Ishikawa (cell line): ENCODE measurements at regions not wholly inside any gene's neighbourhood (a gene's known extent, or its start where the extent isn't known, plus 50 kb on each side); places are given as distances from the start of the nearest gene placed in this dataset.

ENCODE experiments used
- CEBPB ChIP-seq: IDR thresholded peaks from 2 replicates; pipeline ENCODE4 v1.6.1; 2012
- CREB1 ChIP-seq: IDR thresholded peaks from 2 replicates; pipeline ENCODE4 v1.6.1; 2012; ENCODE audit warnings: low read depth
- EGR1 ChIP-seq: IDR thresholded peaks from 2 replicates; pipeline ENCODE4 v1.6.1; 2012
- EP300 ChIP-seq: IDR thresholded peaks from 2 replicates; pipeline ENCODE4 v1.6.1; 2012; ENCODE audit warnings: borderline replicate concordance
- FOXM1 ChIP-seq: IDR thresholded peaks from 2 replicates; pipeline ENCODE4 v1.6.1; 2012; ENCODE audit warnings: low read depth, borderline replicate concordance
- MAX ChIP-seq: IDR thresholded peaks from 2 replicates; pipeline ENCODE4 v1.6.1; 2012
- NFIC ChIP-seq: IDR thresholded peaks from 2 replicates; pipeline ENCODE4 v1.6.1; 2012
- RAD21 ChIP-seq: IDR thresholded peaks from 2 replicates; pipeline ENCODE4 v1.6.1; 2012; ENCODE audit warnings: low read depth
- REST ChIP-seq: IDR thresholded peaks from 2 replicates; pipeline ENCODE4 v1.6.1; 2012; ENCODE audit warnings: low read depth, mild to moderate bottlenecking
- TAF1 ChIP-seq: IDR thresholded peaks from 2 replicates; pipeline ENCODE4 v1.6.1; 2012; ENCODE audit warnings: low read depth, mild to moderate bottlenecking
- TCF12 ChIP-seq: IDR thresholded peaks from 2 replicates; pipeline ENCODE4 v1.6.1; 2012; ENCODE audit warnings: low read depth
- TEAD4 ChIP-seq: IDR thresholded peaks from 2 replicates; pipeline ENCODE4 v1.6.1; 2012
- YY1 ChIP-seq: IDR thresholded peaks from 2 replicates; pipeline ENCODE4 v1.6.1; 2012; ENCODE audit warnings: low read depth
- ZBTB7A ChIP-seq: IDR thresholded peaks from 2 replicates; pipeline ENCODE4 v1.6.1; 2012; ENCODE audit warnings: low read depth
- TF ChIP-seq, protein P1 (sequence below): IDR thresholded peaks from 2 replicates; pipeline ENCODE4 v1.6.1; 2012

- TF ChIP-seq TEAD4, result no peak
- TF ChIP-seq, protein P1, sequence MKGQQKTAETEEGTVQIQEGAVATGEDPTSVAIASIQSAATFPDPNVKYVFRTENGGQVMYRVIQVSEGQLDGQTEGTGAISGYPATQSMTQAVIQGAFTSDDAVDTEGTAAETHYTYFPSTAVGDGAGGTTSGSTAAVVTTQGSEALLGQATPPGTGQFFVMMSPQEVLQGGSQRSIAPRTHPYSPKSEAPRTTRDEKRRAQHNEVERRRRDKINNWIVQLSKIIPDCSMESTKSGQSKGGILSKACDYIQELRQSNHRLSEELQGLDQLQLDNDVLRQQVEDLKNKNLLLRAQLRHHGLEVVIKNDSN, result no peak
- no peak for TF ChIP-seq FOXM1
- TF ChIP-seq MAX, result no peak
- no peak for TF ChIP-seq CREB1
- TF ChIP-seq CEBPB, result no peak
These were observed 58.3 kb upstream of the IFFO2 start for GRCh38 chr1:19014765-19015164.

GRCh38 chr1:19013826-19014548, 57.5 kb upstream of the IFFO2 start:
- TF ChIP-seq TEAD4, result no peak
- TF ChIP-seq, protein P1, result no peak
- no peak for TF ChIP-seq REST
- TF ChIP-seq TAF1, result no peak
- no peak for TF ChIP-seq FOXM1
- TF ChIP-seq EGR1, result no peak
- no peak for TF ChIP-seq CEBPB
- no peak for TF ChIP-seq NFIC
- no peak for TF ChIP-seq RAD21

DNA sequence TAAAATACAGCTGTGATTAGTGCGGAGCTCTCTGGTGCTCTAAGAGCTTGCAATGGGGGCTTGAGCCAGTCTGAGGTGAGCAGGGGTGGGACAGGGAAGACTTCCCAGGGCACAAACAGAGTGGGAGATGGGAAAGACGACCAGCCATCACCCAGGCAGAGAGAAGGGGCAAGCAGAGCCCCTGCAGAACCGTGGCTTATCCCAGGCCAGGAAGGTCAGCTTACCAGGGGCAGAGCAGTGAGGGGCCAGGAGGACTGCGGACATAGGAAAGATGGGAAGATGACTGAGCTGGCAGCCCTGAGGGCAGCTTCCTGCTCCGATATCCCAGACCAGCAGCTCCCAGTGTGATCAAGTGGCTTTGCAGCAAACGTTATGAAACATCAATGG, 55.4 kb upstream of the IFFO2 start:
- no peak for TF ChIP-seq TAF1
- no peak for TF ChIP-seq CREB1
- TF ChIP-seq ZBTB7A, result no peak
- no peak for TF ChIP-seq NFIC
- no peak for TF ChIP-seq TEAD4
- TF ChIP-seq REST, result no peak
- TF ChIP-seq EGR1, result no peak
- no peak for TF ChIP-seq CEBPB
- TF ChIP-seq FOXM1, result no peak
- no peak for TF ChIP-seq TCF12
- TF ChIP-seq, protein P1, result no peak
- TF ChIP-seq EP300, result no peak
- no peak for TF ChIP-seq RAD21
- TF ChIP-seq MAX, result no peak
- TF ChIP-seq YY1, result no peak

DNA sequence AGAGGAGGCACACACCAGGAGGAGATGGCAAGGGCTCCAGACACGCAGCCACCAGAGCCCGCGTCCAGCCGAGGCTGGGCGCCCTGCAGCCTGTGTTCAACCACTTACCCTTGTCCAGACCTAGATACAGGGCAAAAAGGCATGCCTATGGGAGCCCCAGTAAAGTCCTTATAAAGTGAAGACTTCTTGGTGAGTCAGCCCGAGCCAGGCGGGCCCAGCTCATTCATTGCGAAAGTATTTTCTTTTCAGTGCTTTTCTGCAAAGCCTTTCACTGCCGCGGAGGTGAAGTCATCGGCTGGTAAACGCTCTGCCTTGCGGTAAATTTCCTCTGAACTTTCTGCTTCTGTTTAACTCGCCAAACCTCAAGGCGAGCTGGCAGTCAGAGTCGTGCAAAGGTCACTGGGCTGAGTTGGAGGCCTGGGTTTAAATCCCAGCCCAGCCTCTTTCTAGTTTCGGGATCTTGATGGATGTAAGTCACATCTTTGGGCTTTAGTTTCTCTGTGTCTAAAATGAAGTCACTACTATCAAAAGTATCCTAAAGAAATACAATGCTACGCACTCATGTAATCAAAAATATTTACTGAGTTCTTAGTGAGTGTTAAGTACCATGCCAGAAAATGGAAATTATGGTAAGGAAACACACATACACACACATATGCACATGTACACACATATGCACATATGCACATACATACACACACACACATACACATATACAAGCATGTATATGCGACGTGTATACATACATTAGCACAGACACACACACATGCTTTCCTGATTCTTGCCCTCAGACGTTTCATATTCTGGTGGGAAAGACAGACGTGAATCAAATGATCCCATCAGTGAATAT, 54.7 kb upstream of the IFFO2 start:
- TF ChIP-seq CEBPB, result peak; percentile 81
- no peak for TF ChIP-seq FOXM1
- TF ChIP-seq TEAD4, result peak; percentile 52; the same call in 1 of the 2 replicates
- TF ChIP-seq REST, result no peak
- TF ChIP-seq EP300, result peak; percentile 58; the same call in 1 of the 2 replicates
- no peak for TF ChIP-seq RAD21
- TF ChIP-seq YY1, result no peak
- no peak for TF ChIP-seq MAX
- no peak for TF ChIP-seq ZBTB7A
- TF ChIP-seq, protein P1, result no peak
- TF ChIP-seq TCF12, result peak; percentile 54; the same call in 1 of the 2 replicates
- TF ChIP-seq EGR1, result no peak
- no peak for TF ChIP-seq NFIC
- TF ChIP-seq CREB1, result no peak
- no peak for TF ChIP-seq TAF1
